Stimulated activated naive CD4-positive, alpha-beta T cell (primary cell): ENCODE measurements at regions not wholly inside any gene's neighbourhood (a gene's known extent, or its start where the extent isn't known, plus 50 kb on each side); places are given as distances from the start of the nearest gene placed in this dataset.

Source experiments
- DNase-seq, 6 experiments: peaks; one replicate each; lab custom pipeline; 2025; lab: John Stamatoyannopoulos, UW

DNA sequence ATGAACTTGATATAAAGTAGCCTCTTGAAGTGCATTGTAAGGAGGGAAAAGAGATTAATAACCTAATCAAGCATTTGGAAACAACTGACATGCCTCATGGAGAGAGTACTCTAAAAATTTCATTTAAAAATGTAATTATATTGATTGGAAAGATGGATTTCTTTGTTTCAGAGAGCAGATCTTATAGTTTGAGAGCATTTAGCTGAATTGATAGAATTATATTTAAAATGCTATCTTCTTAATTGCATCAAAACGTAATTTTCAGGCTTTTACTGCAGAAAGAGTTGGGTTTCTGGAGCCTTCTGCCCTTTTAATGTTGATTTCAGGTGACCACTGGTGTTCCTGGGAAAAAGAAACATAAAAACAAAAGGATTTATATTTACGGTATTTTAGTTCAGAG lies 130.6 kb downstream of the EDN3 start:
- no peak for DNase-seq

DNA sequence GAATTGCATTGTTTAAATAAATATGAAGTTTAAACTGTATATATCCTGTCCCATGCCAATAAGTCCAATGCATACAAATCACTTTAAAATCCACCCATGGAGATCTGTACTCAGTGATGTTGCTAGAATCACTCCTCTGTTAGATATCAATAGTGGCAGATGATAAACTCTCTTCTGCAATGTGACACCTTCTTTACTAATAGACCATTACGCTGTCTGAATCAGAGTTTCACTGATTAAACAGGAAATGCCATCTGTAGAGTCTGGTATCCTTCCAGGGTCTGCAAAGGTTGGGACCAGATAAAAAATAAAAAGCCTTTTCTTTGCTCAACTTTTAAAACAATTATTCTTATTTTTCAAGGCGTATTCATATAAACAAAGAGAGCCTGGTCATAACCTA lies 134.5 kb downstream of the EDN3 start:
- no peak for DNase-seq

DNA sequence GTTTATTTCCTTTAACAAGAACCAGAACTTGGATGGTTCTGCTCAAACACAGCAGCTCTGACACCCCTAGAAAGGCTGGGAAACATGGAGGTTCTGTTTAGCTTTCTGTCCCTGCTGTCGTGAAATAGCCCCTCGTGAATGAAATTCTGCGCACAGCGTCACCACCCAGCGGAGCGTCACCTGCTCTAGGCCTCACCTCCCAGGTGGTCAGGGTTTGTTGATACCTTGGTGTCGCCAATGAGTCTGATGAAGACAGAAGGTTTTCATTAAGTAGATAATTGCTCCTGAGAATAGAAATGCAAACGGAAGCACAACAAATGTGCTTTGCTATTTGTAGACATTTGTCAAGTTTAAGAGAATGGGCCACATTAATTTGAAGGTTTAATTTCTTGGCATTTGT lies 135.1 kb downstream of the EDN3 start:
- DNase-seq: no peak

DNA sequence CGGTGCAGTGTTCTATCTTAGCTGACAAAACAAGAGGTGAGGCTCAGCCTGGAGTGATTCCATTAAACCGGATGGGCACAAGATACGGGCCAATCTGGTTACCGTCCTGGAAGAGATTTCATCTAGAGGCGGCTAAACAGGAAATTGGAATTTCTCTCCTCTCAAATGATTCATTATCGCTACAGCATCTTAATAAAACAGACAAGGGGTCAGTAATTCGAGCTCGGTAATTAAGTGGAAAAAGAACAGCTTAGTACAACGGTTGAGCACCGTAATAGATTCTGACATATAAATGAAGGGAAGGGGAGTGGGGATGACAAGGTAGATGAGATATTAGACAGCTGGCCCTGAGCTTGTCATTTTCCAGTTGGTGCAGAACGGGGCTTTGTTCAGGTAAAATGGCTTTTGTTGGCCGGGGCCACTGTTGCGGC lies 137.2 kb downstream of the EDN3 start:
- DNase-seq: no peak

DNA sequence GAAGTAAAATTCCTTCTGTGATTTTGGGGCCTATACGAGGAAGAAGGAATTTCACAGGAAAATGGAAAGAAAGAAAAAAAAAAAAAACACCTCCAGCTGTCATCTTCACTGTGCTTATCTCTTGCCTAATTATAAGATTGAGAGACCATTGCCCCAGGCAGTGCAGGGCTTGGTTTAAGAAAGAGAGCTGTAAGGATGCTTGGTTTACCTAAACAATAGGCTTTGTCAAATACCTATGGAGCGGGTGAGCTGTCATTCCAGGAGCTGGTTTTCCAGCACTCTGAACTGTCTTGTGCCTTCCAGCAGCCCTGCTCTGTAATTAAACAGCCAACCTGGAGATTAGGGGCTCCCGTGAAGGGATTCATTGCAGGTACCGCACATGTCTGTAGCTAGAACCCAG lies 137.8 kb downstream of the EDN3 start:
- DNase-seq: no peak

DNA sequence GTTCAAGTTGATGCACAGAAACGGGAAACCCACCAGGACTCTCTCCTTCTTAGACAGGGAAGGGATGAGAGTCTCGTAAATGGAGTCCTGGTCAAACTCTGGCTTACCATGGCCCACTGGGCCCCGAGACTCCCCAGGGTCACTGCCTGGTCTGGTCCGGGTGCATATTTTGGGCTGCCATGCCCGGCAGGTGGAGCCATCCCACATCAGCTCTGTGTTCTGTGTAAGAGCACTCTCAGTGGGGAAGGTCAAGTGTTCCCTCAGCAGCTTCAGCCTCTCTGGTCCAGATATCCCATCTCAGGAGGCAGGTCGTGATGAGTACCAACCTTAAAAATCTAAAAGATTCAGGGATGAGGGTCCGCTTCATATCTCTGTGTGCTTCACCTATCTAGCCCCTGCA lies 138.8 kb downstream of the EDN3 start:
- DNase-seq: no peak

DNA sequence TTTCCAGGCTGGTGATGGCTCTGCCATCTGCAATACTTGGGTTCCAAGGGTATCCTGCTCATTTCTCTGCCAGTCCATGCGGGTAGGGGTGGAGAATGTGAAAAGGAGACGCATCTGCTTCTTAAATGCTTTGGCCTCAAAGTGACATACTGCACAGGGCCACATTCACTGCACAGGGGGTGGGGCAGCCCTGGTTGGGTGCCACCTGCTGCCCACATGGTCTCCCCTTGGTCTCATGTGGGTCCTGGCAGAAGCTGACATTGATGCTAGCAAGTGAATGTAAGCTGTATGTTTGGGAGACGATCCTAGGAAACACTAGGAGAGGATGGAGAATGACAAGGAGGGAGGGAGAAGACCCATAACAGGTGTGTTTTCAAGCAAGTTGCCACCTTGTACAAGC lies 140.9 kb downstream of the EDN3 start:
- DNase-seq: no peak

DNA sequence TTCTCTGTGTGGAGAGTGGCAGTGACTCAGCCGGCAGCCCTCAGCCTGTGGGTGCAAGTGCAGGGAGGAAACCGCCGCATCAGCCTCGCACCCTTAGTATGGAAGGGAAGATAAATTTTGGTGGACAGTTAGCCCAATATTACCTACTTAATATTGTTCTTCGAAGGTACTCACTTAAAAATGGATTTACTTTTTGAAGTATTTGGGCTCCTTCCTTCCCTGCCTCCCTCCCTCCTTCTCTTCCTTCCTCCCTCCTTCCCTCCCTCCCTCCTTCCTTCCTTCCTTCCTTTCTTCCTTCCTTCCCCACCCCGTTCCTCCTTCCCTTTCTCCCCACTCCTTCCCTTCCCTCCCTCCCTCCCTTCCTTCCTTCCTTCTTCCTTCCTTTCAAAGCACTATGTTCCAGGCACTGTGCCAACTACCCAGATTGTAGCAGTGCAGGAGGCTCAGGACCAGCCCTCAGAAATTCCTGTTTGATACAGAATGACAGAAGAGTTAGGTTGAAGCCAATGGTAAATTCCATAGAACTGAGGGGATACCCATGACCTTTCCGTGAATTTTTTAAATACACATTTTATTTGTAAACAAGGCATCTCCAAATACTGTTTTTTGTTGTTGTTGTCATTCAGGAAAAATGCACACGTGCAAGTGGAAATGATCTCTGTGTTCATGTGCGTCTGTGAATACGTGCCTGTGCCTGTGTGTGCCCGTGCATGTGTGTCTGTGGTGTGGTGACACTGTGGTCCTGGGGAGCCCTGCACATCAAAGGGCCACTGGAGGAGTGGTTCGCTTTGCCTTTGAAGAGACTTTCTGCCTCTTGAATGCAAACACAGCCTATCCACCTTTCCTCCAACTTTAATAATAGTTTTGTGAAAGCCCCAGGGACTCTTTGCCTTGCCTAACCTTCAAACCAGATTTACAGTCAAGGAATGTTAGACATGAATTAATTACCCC lies 141.7 kb downstream of the EDN3 start:
- DNase-seq: no peak

DNA sequence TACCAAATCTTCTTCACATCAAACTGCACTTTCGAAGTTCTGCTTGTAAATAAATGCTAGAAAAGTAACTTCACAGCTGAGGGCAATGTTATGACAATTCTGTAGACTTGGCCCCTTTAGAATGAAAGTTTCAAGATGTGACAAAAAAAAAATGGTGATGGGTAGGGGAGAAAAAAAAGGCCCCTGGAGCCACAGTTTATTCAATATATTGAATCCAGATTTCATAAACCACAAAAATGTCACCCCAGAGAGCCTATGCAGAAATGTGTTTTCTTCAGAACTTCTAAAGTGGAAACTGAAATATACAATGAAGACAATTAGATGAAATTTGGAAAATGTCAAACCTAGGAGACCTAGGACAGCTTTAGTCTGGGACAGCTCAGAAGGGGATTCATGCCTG lies 143.1 kb downstream of the EDN3 start:
- DNase-seq: no peak

DNA sequence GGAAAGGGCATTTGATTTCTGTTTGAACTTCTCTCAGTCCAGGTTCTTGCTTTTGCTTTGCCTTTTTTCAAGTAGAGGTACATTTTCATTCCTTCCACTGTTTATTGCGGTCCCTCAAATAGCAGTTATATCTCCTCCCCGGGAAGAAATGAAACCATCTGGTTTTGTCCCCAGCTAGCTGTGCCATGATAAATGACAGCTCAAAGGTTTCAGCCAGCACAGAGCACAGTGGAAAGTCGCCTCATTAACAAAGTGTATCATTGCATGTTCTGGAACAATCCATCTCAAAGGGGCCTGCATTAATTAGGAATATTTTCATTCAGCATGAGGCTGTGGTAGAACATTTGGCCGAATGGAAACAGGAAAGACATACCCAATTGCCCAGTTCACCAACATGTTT lies 146.0 kb downstream of the EDN3 start:
- DNase-seq: no peak

DNA sequence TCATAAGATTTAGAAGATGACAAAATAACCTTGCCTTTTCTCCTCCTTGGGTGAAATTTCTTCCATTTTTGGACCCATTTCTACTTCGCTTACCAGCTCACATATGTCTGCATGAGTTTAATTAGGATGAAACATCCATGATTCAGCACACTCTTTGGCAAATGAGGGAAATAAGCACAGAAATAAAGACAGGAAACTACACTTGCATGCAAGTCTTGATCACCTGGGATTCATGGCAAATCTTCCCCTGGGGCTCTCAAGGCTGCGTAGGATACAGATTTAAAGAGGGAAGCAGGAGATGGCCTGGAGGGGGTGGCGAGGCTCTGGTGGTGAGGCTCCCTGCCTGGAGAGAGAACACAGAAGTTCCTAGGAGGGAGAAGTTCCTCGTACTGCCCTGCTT lies 147.8 kb downstream of the EDN3 start:
- DNase-seq: no peak

DNA sequence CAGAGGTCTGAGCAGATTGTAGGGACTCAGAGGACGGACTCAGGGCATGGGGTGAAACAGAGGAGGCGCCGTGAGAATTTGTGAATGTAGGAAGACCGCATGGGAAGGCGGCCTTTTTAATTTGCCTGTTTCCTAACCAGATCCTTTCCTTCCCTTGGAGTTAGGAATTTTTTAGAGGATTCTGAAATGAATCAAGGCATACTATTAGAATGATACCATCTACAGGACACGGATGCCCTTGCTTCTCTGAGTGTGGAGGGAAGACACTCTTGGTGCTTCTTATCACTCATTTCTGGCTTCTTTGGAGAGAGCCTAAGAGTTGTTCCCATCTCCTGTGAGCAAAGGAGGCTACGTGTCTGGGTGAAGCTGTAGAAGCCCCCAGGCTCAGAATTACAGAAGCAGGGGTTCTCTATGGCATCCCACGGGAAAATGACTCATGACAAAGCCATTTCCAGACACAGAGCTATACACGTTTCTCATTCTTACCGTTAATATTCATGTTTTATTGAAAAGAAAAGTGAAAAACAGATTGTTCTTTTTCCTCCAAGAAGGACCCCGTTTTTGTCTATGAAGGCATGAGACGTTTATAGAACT lies 148.5 kb downstream of the EDN3 start:
- no peak for DNase-seq

DNA sequence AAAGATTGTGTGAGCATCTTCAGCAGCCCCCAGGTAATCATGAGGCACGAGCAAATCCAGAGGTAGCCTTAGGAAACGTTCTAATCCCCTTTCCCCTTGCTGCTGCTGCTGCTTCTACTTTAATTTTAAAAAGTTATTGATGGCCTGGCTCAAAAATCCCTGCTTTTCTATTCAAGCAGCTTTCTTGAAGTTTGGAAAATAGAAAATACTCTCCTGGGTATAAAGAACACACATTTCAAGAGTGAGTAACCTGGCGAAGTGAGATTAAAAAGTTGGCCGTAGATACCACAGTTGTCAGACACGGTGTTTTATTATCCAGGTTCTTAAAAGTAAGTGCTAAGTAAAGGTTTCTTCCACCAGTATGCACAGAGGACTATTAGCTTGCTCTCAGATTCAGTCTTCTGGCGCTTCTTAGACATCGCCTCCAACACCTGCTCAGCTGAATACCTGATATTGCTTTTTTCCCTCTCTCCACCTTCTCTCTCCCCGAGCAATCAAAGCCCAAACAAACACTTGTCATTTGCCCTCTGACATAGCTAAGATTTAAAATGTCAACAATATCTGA lies 150.7 kb downstream of the EDN3 start:
- DNase-seq: no peak

DNA sequence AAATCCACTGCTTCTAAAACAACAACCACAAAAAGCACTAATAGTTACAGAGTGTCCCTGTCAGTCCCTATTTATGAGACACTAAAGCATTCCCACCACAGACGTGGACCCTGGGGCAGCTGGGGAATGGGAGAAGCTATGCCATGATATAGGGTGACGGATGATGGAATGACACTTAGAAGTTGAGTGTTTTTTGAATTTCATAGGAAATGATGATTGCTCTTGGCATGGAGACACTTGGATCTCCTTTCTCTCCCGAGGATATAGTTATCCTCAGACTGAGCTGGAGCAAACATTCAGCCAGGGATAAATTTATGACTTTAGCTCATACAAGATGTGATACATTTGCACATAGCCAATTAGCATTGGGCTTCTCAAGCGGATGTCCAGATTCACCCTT lies 151.2 kb downstream of the EDN3 start:
- no peak for DNase-seq

DNA sequence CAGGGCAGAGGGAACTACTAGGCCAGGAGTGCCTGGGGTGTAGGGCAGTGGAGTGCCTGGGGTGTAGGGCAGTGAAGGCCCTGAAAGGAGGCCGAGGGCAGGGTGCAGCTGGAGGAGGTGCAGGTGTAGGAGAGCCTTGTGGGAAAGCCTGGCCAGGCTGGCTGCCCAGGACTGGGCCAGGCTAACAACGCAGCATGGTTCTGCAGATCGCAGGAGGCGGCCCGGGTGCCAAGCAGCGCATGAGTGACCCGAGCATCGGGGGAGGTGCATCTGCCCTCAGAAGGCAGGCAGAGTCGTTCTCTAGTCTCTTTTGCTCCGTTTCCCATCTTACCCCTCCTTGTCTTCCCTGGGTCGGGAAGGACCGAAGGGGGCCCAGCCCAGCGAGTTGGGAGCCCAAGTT lies 151.5 kb upstream of the PHACTR3 start:
- no peak for DNase-seq

DNA sequence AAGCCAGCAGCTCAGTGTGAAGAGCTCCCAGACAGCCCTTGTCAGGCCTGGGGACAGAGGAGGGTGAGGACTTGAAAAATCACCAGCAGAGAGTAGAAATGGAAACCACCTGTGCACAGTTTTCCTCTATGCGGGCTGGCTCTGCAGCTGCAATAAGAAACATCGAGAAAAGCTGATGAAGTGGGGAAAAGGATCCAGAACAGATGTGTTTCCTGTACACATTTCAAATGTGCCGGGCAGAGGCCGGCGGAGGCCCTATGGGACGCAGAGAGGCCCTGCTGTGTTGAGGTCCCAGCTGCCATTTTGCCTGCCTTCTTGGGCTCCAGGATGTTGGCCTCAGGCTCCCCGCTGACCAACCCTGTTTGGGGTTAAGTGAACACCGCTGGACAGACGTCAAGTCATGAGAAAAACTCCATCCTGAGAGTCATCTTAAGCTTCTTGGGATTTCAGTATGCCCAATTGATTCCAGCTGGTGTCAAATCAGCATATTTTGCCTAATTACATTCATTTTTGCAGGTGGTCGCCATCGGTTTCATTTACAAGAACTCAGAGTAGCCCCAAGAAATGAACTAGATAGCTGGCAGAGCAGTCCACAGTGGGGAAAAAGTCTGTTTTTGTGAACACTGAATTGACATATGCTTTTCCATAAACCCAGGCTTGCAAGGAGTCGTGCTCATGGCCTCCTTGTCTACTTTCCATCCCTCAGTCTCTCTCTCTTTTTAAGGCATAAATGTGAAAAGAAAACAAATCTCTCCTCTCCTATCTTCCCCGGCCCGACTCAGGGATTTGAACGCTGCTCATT lies 150.4 kb upstream of the PHACTR3 start:
- no peak for DNase-seq

DNA sequence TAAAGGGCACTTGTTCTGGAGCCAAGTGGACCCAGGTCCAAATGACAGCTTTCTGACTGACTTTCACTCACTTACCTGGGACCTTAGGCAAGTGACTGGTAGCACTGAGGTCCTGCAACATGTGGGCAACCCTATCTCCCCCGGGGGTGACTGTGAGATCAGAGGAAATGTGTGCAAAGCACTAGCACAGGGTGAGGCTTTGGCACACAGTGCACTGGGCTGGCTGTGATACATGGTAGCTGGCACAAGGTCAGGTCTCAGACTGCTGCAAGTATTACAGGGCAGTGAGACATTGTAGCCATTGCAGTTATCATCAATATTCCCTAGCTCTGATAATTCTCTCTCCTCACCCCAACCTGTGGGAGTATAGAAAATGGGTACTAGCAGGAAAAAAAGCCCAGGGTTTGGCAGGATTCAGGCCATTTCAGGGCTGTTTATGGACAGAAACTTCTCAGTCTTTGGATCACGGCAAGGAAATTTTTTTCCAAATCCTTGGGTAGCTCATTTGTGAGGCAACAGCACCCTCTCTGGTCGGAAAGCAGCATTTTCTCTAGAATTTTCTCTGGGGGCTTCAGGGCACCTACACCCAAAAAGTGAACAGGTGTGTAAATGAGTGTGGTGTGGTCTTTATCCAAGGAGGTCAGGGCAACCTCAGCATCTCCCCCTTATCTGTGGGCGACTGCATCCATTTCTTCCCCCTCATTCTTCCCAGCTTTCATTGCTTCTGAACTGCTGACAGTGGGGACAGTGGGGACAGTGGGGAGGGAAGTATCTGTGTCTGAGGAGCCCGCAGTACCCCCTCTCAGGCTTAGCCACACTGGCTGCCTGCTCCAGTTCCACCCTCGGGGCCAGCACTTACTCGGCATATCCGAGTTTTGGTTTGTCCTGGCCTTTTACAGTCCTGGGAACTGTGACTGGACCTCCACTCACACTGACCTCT lies 148.7 kb upstream of the PHACTR3 start:
- peak in 1 of 6 experiments; percentile 7 for DNase-seq

DNA sequence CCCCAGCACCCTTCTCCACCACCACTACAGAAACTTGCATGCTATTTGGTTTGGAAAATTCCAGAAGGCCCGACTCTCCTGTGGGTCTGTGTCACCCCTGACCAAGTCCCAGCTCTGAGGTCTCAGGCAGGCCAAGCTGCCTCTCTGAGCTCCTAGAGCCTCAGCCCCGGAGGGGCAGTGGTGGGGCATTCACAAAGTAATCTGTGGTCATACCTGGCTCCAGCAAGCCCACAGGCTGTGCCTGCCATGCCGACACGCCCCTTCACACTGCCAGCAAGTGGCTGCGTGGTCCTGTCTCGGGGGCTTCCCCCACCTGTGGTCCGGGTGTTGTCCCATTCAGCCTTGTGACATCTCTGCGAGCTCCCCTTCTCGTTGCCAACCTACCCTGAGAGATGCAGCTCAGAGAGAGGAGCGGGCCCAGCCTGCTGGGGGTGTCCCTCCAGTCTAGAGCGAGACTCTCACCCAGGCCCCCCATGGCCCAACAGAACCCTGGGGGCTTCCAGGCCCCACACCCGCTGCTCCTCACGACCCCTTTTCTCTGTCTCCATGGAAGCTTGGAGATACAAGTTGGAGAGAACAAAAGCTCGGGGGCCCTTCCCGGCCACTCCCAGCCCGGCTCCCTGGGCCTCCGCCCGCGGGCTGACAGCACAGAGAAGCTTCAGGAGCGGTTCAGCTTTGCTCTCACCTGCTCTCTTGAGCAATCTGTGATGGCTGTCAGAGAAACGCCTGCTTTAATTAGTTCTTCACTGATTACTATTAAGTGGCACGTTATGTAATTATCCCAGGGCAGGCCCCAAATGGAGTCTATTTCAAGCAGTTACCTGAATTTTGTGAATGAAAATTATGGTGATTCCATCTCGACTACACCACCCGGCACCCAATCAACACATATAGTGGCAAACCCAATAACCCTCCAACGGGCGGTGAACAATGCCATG lies 147.7 kb upstream of the PHACTR3 start:
- no peak for DNase-seq

DNA sequence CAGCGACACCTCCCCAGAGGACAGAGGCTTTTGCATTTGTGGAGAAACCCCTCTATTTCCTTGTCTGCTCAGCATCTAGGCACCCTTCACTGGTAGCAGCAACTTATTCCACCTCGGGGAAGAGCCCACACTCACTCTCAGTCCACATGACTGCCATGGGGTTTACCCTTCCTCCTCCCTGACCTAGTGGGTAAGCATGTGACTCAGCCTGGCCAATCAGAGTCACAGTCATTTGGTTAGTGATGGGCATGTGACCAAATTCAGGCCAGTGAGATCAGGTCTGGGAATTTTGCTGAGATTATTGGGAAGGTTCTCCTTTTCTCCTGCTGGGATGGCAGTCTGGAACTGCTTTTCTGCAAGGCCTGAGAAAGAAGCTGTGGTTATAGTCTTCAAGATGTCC lies 145.7 kb upstream of the PHACTR3 start:
- DNase-seq: no peak

DNA sequence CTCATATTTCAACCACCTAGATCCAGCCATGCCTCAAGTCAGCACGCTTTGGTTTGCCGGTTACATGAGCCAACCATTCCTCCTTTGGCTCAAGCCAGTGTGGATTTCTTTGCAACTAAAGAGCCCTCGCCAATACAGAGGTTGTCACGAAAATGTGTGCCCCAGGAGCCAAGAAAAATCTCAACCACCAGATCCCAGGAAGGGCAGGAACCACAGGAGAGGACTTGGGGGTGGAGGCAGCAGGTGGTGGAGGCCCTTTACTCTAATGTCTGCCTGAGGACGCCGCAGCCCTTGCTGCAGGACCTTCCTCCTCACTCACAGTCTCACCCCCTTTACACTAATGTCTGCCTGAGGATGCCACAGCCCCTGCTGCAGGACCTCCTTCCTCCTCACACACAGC lies 144.8 kb upstream of the PHACTR3 start:
- DNase-seq: no peak
